Ammon's horn (tissue), 1 donor: ENCODE measurements at regions not wholly inside any gene's neighbourhood (a gene's known extent, or its start where the extent isn't known, plus 50 kb on each side); places are given as distances from the start of the nearest gene placed in this dataset.

Source experiments
- DNase-seq: peaks from one replicate; pipeline ENCODE4 v3.0.0-alpha.2; 2016; ENCODE audit warnings: low spot score

DNA sequence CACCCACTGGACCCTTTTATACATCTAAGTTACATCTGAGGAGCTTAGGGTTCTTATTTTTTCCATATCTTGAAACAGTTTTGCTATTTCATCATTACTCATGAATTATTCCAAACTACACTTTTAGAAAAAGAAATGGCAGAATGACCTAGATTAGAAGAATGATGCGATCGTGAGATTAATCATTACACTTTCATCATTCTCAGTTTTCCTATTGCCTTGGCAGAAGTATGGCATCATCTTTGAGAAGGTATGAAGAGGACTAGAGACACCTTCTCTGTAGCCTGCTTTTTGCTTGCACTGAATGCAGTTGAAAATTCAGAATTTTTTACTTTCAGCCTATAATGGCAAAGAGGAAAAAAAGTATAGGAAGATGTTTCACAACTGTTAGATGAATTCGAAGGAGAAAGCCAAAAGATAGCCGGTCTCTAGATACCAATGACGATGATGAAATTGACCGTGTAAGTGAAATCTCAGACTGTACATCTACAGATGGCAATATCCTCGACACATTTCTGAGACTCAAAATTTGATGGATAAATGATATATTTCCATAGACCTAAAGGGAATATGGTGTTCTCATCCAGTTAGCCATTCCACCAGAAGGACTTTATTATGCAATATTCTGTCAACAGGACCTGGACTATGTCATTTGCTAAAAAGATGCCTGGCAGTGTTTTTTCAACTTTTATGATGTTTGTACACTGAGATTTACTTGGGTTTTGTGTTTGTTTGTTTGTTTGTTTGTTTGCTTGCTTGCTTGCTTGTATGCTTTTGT, 191.8 kb downstream of the TOMM20 start:
- no peak for DNase-seq

DNA sequence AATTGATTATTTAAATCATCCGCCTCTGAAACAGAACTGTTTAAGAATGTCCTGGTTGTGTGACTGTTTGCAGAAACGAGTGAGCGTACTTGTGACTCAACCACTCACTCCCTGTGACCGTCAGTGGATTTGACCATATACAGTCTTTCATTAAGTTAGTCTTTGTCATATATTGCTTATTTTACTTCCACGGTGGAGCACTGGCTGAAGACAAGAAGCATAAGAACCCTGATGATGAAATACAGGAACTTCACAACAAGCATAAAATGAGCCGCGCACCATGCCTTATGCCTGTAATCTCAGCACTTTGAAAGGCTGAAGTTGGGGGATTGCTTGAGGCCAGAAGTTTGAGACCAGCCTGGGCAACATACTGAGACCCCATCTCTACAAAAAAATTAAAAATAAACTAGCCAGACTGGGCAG, 194.0 kb downstream of the TOMM20 start:
- DNase-seq: no peak

DNA sequence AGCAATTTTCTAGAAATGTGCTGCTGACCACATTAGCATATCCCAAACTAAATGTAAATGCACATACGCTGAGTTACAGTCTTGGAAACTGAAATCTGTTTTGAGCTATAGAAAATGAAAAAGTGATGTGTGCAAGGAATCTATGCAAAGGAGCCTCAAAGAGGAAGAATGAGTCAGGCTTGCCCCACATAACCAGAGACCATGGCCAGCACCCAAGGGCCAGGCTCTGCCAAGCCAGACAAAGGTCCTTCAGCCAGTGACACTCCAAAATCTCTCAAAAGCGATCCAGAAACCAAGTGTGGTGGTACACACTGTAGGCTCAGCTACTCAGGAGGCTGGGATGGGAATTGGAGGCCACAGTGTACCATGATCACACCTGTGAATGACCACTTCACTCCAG, 195.2 kb downstream of the TOMM20 start:
- no peak for DNase-seq

DNA sequence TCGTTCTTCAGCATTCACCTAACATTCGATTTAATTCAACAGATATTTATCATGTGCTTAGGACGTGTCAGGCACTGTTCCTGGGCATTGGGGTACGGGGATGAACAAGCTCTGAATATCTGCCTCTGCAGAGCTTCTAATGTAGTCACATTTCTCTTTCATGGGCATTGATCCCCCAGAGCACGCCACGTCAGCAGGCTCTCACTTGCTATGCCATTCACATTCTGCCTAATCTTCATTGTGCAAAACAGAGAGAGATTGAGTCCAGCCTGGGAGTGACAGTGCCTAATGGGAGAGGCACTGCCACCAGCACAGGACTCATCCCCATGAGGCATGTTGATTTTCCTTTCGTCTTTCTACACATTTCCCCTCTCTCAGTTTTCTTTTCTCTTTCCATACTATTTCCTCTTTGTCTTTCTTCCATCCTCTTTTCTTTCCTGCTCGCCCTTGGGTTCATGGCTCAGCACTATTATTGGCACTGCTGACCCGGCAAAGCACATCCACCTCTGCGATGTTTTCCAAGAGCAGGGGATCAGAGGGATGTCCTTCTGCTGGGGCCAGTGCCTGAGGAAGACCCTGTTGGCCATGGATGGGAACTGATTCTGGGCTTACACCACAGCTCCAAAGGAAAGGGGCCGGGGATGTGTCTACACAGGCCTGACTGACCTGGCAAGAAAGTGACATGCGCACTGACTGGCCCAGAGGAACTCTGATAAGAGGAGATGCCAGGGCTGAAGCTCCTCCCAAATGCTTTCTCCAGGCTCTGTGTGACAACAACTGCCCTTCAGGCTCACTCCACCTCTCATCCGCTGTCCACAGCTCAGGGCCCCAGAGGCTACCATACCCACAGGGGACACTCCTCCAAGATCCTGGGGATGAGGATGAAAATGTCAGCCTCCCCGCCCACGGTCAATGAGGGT, 195.9 kb downstream of the TOMM20 start:
- DNase-seq: no peak

DNA sequence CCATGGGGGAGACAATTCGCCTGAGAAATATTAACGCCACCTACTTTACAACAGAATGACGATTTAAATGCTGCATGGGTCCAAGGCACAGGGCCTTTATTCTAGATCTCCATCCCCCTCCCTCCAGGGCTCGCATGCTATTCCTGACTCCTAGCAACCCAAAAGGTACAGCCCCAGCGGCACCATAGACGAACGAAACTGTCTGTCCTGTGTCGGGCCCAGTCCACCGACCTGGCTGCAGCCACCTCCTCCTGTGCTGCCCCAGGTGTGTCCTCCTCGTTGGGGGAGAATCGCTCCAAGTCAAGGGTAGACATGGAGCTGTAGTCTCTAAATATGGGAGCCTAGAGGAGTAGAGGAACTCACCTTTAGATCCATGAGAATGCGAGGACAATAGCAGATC, 196.5 kb downstream of the TOMM20 start:
- no peak for DNase-seq

DNA sequence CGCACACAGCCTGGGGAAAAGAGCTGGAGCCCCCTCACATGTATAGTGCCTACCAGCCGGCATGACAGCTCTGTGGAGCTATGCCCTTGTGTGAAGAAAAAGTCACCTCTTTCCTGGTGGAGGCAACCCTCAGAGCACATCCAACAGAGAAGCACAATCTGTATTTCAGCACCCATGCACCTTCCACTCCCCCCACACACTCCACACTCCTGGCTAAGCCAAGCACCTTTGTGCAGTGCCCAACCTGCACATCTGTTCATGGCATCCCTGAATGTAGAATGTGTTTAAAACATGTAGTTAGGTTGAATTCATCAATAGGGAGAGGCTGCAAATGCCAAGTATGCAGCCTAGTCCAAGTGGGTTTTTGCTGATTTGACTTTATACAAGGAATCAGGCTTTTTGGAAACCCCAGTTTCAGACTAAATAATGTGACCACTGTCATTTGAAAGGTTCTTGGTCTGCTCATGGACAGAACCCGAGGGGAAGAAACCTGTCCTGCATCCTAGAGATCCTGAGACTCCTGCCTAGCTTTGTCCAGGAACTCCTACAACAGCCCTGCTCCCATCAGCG, 197.1 kb downstream of the TOMM20 start:
- DNase-seq: no peak

DNA sequence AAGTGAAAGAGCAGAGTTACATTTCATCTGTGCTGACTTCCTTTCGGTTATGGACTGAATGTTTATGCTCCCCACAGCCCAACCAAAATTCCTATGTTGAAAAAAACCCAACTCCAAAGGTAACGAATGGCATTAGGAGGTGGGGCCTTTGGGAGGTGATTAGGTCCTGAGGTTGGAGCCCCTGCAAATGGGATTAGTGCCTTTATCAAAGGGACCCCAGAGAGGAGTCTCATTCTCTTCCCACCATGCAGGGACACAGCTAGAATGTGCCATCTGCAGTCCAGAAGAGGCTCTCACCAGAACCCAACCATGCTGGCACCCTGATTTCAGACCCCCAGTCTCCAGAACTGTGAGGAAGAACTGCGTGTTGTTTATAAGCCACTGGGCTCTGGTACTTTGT, 199.3 kb downstream of the TOMM20 start:
- no peak for DNase-seq

DNA sequence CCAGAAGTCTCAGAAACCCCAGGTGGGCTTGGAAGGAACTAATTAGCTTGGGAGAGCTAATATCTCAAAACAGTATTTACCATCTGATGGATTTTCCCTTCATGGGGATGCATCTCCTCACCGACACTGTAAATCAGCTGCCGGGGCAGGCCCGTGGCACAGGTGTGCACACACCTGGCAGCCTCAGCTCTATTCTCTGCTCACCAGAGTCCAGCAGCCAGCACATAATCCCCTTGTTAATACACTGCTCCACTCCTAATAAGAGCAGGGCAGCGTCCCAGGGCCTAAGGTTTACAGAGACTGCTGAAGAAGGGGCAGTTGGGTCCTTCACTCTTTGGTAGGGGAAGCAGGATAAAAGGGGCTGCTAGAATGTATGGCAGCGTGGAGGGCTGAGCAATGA, 200.0 kb downstream of the TOMM20 start:
- DNase-seq: no peak

DNA sequence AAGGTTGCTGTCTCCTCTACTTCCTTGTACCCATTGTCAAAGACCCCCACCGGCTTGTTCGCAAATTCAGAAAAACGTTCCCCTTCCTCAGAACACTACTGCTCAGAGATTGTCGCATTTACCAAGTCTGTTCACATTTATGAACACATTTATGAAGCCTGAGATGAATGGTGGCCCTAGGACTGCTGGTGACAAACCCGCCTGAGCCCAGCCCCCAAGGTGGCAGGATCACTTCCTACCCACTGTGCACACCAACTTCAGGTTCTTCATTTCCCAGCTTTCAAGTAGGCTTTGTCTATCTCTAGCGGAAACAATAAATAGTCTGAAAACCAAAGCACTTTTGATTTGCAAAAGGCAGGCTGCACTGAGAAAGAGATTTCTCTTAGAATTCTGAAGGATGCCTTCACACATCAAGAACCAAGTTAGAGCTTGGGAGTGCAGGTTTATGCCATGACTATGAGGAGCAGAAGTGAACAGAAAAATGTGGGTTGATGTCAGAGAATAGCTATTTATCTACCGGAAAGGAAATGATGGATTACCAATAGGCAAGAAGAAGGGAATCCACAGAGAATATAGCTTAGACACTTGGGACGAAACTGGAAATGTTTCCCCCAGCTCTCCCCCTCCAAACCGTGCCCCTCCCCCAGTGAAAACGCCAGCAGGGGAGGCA, 200.5 kb downstream of the TOMM20 start:
- DNase-seq: no peak

DNA sequence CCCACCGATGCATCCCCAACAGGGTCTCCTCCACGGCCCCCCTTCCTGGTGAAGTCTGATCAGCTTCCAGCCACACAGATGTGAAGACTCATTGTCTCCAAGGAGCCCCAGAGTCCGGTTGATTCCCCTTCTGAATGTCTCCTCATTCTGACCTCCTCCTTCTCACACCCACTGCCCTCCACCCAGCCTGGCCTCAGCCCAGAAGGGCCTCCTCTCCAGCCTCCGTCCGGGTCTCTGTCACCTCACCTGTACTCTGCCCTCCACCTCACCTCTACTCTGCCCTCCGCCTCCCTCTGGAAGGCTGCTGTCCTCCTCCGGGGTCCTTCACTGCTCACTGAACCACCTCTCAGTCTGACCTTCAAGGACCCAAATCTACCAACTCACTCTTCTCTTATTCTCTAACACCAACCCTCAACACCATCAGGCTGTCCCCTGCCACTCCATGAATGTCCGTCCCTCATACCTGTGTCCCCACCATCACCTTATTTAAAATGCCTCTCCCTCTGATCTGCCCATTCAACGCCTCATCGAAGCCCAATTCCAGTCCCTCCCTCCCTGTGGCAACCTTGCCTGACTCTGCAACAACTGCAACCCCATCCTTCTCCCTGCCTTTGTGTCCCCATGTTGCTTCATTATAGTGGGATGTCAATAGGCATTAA, 201.2 kb downstream of the TOMM20 start:
- no peak for DNase-seq

DNA sequence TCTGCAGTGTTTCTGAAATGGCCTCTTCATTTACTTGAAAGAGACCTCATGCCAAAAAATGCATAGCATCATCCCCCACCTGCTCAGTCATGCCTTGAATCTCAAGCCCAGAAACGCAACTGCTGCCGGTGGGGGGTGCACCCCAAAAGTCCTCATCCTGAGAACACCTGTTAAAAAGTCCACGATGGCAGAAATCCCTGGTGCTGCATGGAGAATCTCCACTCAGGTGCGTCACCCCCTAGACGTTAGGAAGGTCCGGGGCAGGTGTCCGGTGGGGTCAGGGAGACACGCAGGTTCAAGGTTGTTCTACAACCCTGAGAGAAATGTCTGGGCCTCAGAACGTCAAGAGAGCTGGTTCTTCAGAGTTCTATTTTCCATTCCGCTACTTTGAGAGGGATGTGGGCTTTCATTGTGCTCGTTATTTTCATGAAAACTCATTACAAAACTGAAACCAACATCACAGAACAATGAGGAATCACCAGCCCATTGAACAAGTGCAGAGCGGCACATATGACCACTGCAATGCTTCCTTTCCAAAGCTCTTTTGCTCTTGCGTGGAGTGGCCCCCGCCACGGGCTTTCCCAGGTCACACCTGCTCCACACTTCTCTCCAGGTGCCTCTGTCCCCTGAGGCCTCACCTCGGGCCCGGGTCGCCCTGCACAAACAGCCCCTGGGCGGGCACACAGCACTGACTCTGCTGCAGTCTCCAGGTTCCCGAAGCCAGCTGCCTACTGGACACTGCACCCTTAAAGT, 201.9 kb downstream of the TOMM20 start:
- DNase-seq: no peak

DNA sequence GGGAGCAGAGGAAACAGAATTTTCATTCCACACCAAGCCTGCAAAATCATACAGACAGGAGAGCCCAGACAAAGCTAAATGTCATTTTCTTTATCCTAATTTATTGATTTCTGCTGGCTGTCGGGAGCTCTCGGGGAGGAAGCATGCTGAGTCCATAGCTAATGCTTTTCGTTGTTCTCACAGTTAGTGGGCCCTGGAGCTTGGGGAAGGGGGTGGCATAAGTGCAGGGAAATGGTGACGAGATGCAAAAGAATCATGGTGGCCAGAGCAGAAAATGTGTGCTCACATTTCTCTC, 202.4 kb downstream of the TOMM20 start:
- DNase-seq: no peak

DNA sequence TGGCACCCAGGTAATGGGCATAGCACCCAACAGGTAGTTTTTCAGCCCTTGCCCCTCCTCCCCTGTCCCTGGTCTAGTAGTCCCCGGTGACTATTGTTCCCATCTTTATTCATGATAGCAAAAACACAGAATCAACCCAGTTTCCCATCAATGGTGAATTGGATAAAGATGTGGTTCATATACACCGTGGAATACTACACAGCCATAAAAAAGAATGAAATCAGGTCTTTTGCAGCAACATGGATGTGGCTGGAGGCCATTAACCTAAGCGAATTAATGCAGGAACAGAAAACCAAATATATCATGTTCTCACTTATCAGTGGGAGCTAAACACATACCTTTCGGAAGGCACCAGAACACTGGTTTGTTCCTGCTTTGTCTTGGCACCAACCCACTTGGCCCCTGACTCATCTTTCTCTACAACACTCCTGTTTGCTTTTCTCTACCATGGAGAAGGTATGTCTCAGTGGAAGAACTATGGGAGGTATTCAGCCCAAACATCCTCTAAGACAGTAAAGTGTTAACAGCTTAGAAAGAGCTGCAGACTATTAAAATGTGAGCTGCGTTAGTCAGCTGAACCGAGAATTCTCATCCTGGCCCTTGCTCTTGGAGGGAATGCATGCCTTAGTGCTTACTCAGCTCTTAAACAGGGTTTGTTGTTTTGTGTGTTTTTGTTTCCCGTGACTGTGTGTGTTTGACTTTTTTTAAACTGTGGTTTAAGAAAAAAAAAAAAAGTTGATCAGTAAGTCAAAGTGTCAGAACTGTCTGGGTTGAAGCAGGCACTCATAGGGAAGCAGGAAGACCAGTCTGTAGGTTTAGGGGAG, 203.0 kb downstream of the TOMM20 start:
- DNase-seq: peak; percentile 34

DNA sequence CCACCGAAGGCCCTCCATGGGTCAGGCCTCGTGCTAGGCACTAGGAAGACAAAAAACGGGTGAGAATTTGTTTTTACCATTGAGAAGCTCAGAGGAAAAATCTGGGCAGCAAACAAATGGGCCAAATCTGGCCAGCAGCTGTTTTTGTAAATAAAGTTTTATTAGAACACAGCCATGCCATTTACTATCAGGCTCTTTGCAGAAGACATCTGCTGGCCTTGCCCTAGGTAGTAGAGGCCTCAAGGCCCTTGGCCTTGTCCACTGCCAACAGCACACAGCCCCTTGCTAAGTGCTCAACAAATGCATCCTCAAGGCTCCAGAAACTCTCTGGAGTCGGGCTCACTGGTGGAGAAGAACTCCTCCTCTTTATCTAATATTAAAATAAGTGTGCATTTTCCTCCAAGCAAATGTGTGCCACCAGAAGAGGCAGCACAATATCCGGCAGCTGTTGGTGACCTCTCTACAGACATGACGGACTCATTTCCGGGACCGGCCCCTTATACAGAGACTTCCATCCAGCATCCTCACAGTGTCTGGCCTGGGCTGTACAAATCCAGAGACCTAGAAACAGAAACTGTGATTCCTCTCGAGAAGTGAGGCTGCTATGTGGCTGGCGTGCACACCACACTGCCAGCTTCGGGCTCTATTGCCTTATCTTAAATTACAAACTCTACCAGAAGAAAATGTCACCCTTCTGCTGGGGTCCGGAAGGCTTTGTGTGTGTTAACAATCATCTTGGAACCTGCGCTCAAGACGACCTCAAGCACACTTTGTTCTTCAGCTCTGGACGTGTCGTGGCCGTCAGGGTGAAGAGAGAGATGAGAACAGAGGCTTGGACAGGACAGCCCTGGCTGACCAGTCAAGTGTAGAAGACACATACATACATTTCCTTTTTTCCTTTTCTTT, 203.9 kb downstream of the TOMM20 start:
- DNase-seq: no peak

DNA sequence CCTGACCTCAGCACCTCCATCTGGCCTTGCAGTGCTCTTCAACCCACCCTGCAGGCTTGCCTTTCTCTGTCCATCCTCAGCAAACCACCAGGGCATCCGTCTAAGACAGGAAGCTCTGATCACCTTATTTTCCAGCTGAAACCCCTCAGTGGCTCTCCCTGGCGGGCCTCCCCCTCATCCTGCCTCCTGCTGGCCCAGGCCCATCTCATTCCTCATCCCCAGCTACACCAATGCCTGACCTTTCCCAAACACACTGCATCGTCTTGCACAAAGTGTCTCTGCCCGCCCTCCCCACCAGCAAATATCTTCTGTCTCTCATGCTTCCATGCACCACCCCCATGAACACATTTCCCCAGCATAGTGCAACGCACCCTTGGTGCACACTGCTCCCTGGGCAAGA, 205.0 kb downstream of the TOMM20 start:
- DNase-seq: no peak

DNA sequence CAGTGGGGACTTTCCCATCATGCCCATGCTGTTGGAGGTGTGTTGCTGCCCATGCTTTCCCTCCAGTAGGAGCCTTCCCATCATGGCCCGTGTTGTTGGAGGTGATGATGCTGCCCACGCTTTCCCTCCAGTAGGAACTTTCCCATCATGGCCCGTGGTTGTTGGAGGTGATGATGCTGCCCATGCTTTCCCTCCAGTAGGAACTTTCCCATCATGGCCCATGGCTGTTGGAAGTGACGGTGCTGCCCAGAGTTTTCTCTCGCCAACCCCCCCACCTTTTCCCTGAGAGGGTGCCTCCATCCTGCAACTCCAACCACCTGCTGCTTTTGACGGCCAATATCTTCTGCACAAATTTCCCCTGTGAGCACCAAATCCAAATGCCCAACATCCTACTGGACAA, 205.7 kb downstream of the TOMM20 start:
- DNase-seq: no peak

DNA sequence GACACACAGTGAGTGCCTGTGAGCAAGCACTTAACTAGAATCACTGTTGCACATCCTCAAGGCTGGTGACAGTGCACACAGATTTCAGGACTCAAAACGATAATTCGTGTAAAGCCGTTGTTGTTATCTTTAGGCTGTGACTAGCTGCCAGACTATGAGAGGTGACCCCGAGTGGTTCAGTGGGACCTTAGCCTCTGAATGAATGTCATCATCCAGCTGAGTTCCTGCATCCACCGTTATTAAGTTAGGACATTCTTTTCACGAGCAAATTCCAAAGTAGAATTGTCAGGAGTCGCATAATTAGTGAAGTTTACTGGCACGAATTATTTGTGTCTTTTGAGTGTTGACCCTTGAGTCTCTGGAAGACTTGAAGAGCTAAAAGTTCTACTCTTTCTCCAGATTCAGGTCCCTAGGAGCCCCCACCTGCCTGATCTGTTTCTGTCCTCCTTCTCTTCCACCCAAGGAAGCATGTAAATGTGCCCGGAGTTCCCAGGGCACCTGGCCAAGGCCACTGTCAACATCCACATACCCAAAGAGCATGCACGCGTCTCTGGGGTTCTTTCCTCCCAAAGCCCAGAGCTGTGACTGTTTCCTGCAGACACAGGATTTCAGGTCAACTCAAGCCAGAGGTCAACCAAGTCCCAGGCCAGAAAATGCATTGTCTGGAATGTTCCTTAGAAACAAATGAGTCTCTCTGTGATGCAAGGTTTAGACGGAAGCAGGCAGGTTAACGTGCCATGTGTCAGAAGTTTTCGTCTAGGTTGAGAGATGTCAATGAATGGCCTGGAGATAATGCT, 207.2 kb downstream of the TOMM20 start:
- DNase-seq: no peak

DNA sequence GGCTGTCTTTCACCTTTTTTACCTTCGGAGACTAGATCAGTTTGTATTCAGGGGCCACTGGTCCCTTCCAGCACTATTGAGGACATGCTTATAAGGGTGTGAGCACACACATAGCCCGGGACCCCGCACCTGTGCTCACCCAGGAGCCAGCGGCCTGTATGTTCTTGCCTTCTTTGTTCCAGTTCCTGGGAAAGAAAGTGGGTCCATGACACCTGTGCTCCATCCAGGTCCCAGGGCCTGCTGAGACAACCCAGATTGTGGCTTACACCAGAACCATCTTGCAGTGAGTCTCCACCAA, 207.8 kb downstream of the TOMM20 start:
- no peak for DNase-seq
